Stimulated activated CD4-positive, alpha-beta T cell treated with anti-CD3 and anti-CD28 coated beads, Interleukin-2, amount 100 ng/mL, for 4 hours (primary cell): ENCODE measurements at regions not wholly inside any gene's neighbourhood (a gene's known extent, or its start where the extent isn't known, plus 50 kb on each side); places are given as distances from the start of the nearest gene placed in this dataset.
"Not testable (repeated sequence)": the region's sequence is repeated elsewhere in the genome, so short reads cannot be mapped to it uniquely, and the experiment has no call there.

ENCODE experiments used
- DNase-seq: peaks from one replicate; pipeline ENCODE4 v3.0.0-alpha.2; 2020; ENCODE audit warnings: low read depth

- no peak for DNase-seq
Observed at GRCh38 chr3:8424281-8424680, 77.3 kb upstream of the LMCD1 start.

- DNase-seq: no peak
Observed at GRCh38 chr3:8436661-8437287, 64.8 kb upstream of the LMCD1 start.

- DNase-seq: no peak
Observed at GRCh38 chr3:8438507-8439079, 63.0 kb upstream of the LMCD1 start.

- DNase-seq: not testable (repeated sequence)
Observed at GRCh38 chr3:8440142-8440541, 61.5 kb upstream of the LMCD1 start.

GRCh38 chr3:8441969-8442559 is 59.6 kb upstream of the LMCD1 start:
- DNase-seq: no peak

- no peak for DNase-seq
Observed at GRCh38 chr3:8442993-8443650, 58.5 kb upstream of the LMCD1 start.

- DNase-seq: no peak
Observed at GRCh38 chr3:8443829-8444791, 57.5 kb upstream of the LMCD1 start.

GRCh38 chr3:8444883-8445282 is 56.7 kb upstream of the LMCD1 start:
- no peak for DNase-seq

- DNase-seq: no peak
Observed at GRCh38 chr3:8445861-8446260, 55.8 kb upstream of the LMCD1 start.

- DNase-seq: no peak
Observed at GRCh38 chr3:8446845-8447244, 54.8 kb upstream of the LMCD1 start.

DNA sequence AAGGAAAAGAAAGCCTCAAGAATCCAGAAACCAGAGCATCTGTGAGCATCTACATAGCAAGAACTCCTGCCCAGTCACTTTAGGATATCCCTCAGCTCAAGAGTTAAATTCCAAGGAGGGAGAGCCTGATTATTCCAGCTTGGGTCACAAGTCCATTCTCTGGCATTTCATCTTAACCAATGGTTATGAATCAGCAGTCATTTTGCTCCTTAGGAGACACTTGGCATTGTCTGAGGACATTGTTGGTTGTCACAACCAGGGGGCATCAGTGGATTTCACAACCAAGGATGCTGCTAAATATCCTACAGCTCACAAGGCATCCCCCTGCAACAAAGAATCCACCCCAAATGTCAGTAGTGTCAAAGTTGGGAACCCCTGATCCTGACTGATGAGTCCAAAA is 51.0 kb upstream of the LMCD1 start:
- no peak for DNase-seq

DNA sequence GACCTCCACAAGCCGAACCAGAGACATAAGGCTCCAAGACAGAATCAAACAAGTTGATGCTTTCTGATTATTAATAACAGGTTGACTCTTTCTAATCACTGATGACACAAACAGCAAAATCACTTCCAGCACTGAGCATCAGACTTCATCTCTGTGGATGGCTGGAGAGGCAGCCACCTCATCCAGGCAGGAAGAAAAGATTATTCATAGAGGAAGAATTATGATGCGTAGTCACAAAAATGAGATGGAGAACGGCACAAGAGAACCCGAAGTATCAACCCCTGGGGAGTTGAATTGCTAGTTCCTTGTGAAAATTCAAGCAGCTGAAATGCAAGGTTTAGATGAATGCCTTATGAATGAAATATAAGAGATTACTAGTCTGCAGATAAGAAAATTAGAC is 49.9 kb upstream of the LMCD1 start:
- DNase-seq: no peak
